CD14-positive monocyte (primary cell): ENCODE measurements at regions not wholly inside any gene's neighbourhood (a gene's known extent, or its start where the extent isn't known, plus 50 kb on each side); places are given as distances from the start of the nearest gene placed in this dataset.

ENCODE experiments used
- DNase-seq, 3 donors: peaks; one replicate each; pipeline ENCODE4 v3.0.0-alpha.2; 2011 to 2022
- H2AFZ ChIP-seq: 2 replicates; pipeline ENCODE4 v1.6.0; 2012; ENCODE audit warnings: mild to moderate bottlenecking, low read depth, low read length, inconsistent platforms; ENCODE audit not compliant: insufficient read depth, poor library complexity, severe bottlenecking
- H3K27ac ChIP-seq, 2 donors: 1 replicate in 1 of 2; 2 replicates in 1 of 2; pipeline ENCODE4 v1.5.1; 2012 to 2013; ENCODE audit warnings: low read length in 2 of 2, control low read depth in 1 of 2, inconsistent platforms in 1 of 2, low read depth in 1 of 2, mild to moderate bottlenecking in 1 of 2
- H3K27me3 ChIP-seq, 2 donors: one replicate each; pipeline versions ENCODE4 v1.6.0 to v1.6.1; 2011 to 2013; ENCODE audit warnings: low read length in 2 of 2; ENCODE audit not compliant: control insufficient read depth in 2 of 2, insufficient read depth in 2 of 2
- H3K36me3 ChIP-seq, 2 donors: replicated peaks in 1 of 2; 1 replicate in 1 of 2; 2 replicates in 1 of 2; pipeline versions ENCODE4 v1.5.1 to v1.6.1; 2012 to 2013; ENCODE audit warnings: low read length in 2 of 2, control low read depth in 1 of 2, inconsistent platforms in 1 of 2, mild to moderate bottlenecking in 1 of 2; ENCODE audit not compliant: insufficient read depth in 2 of 2, control insufficient read depth in 1 of 2
- H3K4me1 ChIP-seq, 2 donors: 1 replicate in 1 of 2; 2 replicates in 1 of 2; pipeline versions ENCODE4 v1.5.1 to v1.6.1; 2012 to 2013; ENCODE audit warnings: low read length in 2 of 2, control low read depth in 1 of 2, inconsistent platforms in 1 of 2, mild to moderate bottlenecking in 1 of 2, moderate library complexity in 1 of 2; ENCODE audit not compliant: insufficient read depth in 2 of 2, control insufficient read depth in 1 of 2
- H3K4me2 ChIP-seq: replicated peaks from 2 replicates; pipeline ENCODE3; 2012; ENCODE audit warnings: low read length, moderate library complexity, mild to moderate bottlenecking; ENCODE audit not compliant: poor library complexity, severe bottlenecking; ENCODE audit errors: extremely low read depth
- H3K4me3 ChIP-seq, 3 experiments: fragments of 200-600 bp in 1 of 3; sonication (generic) in 1 of 3; replicated peaks in 1 of 3; 1 replicate in 2 of 3; 2 replicates in 1 of 3; pipeline ENCODE4 v1.5.1; 2011 to 2013; ENCODE audit warnings: low read length in 3 of 3, mild to moderate bottlenecking in 3 of 3, control low read depth in 2 of 3, low read depth in 2 of 3, inconsistent platforms in 1 of 3, moderate library complexity in 1 of 3
- H3K79me2 ChIP-seq: 2 replicates; pipeline ENCODE4 v1.6.0; 2012; ENCODE audit warnings: mild to moderate bottlenecking, control low read depth, inconsistent platforms, low read length, moderate library complexity; ENCODE audit not compliant: insufficient read depth
- H3K9ac ChIP-seq: 2 replicates; pipeline ENCODE4 v1.6.0; 2017; ENCODE audit warnings: low read length, mild to moderate bottlenecking; ENCODE audit not compliant: insufficient read depth, poor library complexity, severe bottlenecking
- H3K9me3 ChIP-seq, 2 donors: replicated peaks in 1 of 2; 1 replicate in 1 of 2; 2 replicates in 1 of 2; pipeline versions ENCODE4 v1.5.1 to v1.6.1; 2012 to 2013; ENCODE audit warnings: low read length in 2 of 2, control low read depth in 1 of 2; ENCODE audit not compliant: control insufficient read depth in 1 of 2, insufficient read depth in 1 of 2
- H4K20me1 ChIP-seq: 2 replicates; pipeline ENCODE4 v1.6.0; 2012; ENCODE audit warnings: mild to moderate bottlenecking, low read length, control low read depth, moderate library complexity; ENCODE audit not compliant: insufficient read depth
- H3K27ac Mint-ChIP-seq, 7 donors: one replicate each; pipeline ENCODE4 v1.8.0; 2020; ENCODE audit warnings: mild to moderate bottlenecking in 7 of 7, mixed read lengths in 7 of 7, moderate library complexity in 6 of 7, inconsistent platforms in 2 of 7
- H3K27me3 Mint-ChIP-seq, 3 donors: one replicate each; pipeline ENCODE4 v1.8.0; 2021 to 2022; ENCODE audit warnings: low read depth in 3 of 3, mild to moderate bottlenecking in 3 of 3, mixed read lengths in 3 of 3, moderate library complexity in 3 of 3, inconsistent platforms in 1 of 3
- H3K36me3 Mint-ChIP-seq, 2 donors: one replicate each; pipeline ENCODE4 v1.8.0; 2020; ENCODE audit warnings: mixed read lengths in 2 of 2, inconsistent platforms in 1 of 2, mild to moderate bottlenecking in 1 of 2
- H3K4me1 Mint-ChIP-seq: one replicate; pipeline ENCODE4 v1.8.0; 2020; ENCODE audit warnings: mild to moderate bottlenecking, mixed read lengths
- H3K4me3 Mint-ChIP-seq, 2 donors: one replicate each; pipeline ENCODE4 v1.8.0; 2020; ENCODE audit warnings: mild to moderate bottlenecking in 2 of 2, mixed read lengths in 2 of 2, moderate library complexity in 1 of 2
- H3K9me3 Mint-ChIP-seq, 7 donors: one replicate each; pipeline ENCODE4 v1.8.0; 2020 to 2022; ENCODE audit warnings: mixed read lengths in 7 of 7, mild to moderate bottlenecking in 6 of 7, moderate library complexity in 6 of 7, inconsistent platforms in 2 of 7
- WGBS: methylation state at CpG from one replicate; pipeline ENCODE4 v1.1.5; 2013; ENCODE audit warnings: missing lambda C conversion rate; ENCODE audit not compliant: insufficient coverage; 5-methylcytosine and 5-hydroxymethylcytosine counted together
- intact Hi-C, 2 donors: fragments of 100-400 bp; cut with micrococcal nuclease; formaldehyde crosslinking; loops; one replicate each; pipeline versions ENCODE4 v1.15.0 to v1.15.1; 2023
- TF ChIP-seq, protein P1 (sequence below): fragments of 200-600 bp; IDR thresholded peaks from one replicate; pipeline ENCODE4 v1.8.0; 2022; ENCODE audit warnings: antibody characterized with exemption, mild to moderate bottlenecking

- no peak overlapping the region for H3K4me3 ChIP-seq
- H3K27me3 ChIP-seq, result peaks cover 0 to 3% of the 10 kb centered on the region in 2 donors
- Mint-ChIP-seq H3K27me3 (peaks cover 0 to 9% (median 2%) of the 10 kb centered on the region in 3 donors), H3K4me3 (no peak overlapping the region), H3K27ac (no peak overlapping the region), H3K4me1 (peaks cover 10% of the 10 kb centered on the region), H3K36me3 (no peaks in the 10 kb centered on the region), H3K9me3 (no peaks in the 10 kb centered on the region)
- H3K9me3 ChIP-seq, result no peaks in the 10 kb centered on the region
- intact Hi-C loops, result no loop called here
- H3K27ac ChIP-seq, result no peak overlapping the region
- no peak overlapping the region for H2AFZ ChIP-seq
- no peak overlapping the region for H3K4me2 ChIP-seq
- no peak overlapping the region for H3K9ac ChIP-seq
- WGBS, result 80% methylated on average over 1 of the region's 3 CpGs
- H3K4me1 ChIP-seq, result no peaks in the 10 kb centered on the region
- H3K79me2 ChIP-seq, result no peaks in the 10 kb centered on the region
- DNase-seq, result no peak
- no peaks in the 10 kb centered on the region for H4K20me1 ChIP-seq
- TF ChIP-seq, protein P1, sequence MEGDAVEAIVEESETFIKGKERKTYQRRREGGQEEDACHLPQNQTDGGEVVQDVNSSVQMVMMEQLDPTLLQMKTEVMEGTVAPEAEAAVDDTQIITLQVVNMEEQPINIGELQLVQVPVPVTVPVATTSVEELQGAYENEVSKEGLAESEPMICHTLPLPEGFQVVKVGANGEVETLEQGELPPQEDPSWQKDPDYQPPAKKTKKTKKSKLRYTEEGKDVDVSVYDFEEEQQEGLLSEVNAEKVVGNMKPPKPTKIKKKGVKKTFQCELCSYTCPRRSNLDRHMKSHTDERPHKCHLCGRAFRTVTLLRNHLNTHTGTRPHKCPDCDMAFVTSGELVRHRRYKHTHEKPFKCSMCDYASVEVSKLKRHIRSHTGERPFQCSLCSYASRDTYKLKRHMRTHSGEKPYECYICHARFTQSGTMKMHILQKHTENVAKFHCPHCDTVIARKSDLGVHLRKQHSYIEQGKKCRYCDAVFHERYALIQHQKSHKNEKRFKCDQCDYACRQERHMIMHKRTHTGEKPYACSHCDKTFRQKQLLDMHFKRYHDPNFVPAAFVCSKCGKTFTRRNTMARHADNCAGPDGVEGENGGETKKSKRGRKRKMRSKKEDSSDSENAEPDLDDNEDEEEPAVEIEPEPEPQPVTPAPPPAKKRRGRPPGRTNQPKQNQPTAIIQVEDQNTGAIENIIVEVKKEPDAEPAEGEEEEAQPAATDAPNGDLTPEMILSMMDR, result no peak
- H3K36me3 ChIP-seq, result no peaks in the 10 kb centered on the region
Measured at GRCh38 chr11:129300099-129300498, 75.5 kb upstream of the BARX2 start.

- WGBS, result no CpG with 5 or more reads among the region's 2 CpGs
Measured at GRCh38 chr11:129298988-129299387, 76.7 kb upstream of the BARX2 start.

More at GRCh38 chr11:129298988-129299387, 76.7 kb upstream of the BARX2 start:
- Histone ChIP-seq H4K20me1 (no peaks in the 10 kb centered on the region), H3K4me3 (no peak overlapping the region), H3K9ac (no peak overlapping the region), H3K27ac (no peak overlapping the region), H2AFZ (no peak overlapping the region), H3K9me3 (no peaks in the 10 kb centered on the region), H3K4me2 (no peak overlapping the region), H3K36me3 (no peaks in the 10 kb centered on the region), H3K79me2 (no peaks in the 10 kb centered on the region), H3K27me3 (peaks cover 0 to 3% of the 10 kb centered on the region in 2 donors), H3K4me1 (no peaks in the 10 kb centered on the region)
- Mint-ChIP-seq H3K27me3 (peaks cover 0 to 9% (median 2%) of the 10 kb centered on the region in 3 donors), H3K4me3 (no peak overlapping the region), H3K36me3 (no peaks in the 10 kb centered on the region), H3K27ac (no peak overlapping the region), H3K4me1 (peaks cover 10% of the 10 kb centered on the region), H3K9me3 (no peaks in the 10 kb centered on the region)
- DNase-seq, result no peak
- TF ChIP-seq, protein P1, result no peak
- intact Hi-C loops, result no loop called here
